IPS-NIHi11 (cell line): ENCODE measurements at regions not wholly inside any gene's neighbourhood (a gene's known extent, or its start where the extent isn't known, plus 50 kb on each side); places are given as distances from the start of the nearest gene placed in this dataset.
A peak's percentile ranks its signal among the peaks of the same experiment; 100 is the strongest.

ENCODE experiments used
- DNase-seq: peaks from one replicate; pipeline ENCODE4 v3.0.0; 2012; ENCODE audit warnings: mixed read lengths, low spot score

DNA sequence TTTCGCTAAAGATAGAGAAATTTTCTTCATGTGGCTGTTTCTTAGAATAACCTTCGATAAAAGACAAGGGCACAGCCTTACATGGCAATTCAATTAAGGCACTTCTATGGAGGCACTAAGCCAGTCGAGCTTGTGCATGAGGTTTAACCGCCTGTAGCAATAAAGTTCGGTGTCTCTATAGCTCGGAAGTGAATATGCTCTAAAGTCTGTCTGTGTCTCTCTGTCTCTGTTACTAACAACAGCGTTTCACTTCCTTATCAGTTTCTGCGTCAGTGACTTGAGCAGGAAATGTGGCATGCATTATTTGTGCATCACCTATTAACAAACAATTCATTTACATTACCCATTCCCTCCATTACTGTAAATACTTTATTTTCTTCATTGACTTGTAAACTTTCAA lies 365.1 kb upstream of the NETO1 start:
- DNase-seq: no peak

DNA sequence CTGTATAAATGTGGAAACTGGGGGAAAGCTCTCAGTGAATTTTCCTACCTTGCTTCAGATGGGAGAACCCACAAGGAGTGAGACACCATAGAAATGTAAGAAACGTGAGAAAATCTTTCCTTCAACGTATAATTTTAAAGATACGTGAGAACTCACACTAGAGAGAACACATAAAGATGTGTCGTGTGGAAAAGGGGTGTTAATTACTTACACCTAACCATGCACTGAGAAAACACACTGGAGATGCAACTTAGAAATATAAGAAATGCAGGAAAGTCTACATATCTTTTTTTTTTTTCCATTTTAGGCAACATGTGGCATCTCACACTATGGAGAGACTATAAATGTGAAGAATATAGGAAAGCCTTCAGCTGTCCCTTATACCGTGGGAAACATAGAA lies 352.9 kb upstream of the NETO1 start:
- DNase-seq: no peak

DNA sequence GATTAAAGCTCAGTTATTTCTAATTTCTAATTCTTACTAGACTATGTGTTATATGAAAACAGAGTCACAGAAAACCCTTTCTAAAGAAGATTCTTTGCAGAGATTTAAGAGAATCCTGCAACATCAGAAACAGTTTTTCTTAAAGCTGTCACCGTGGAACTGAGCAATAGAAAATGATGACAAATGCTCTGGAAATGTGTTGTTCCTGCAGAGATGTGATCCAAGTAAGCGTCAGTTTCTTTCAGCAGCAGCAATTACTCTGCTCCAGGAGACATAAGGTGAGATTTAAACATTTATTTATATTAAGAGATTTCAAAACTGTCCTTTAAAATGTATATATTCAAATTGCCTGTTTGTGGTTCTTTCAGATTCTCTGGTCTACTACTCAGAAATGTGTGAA lies 350.5 kb upstream of the NETO1 start:
- DNase-seq: no peak

DNA sequence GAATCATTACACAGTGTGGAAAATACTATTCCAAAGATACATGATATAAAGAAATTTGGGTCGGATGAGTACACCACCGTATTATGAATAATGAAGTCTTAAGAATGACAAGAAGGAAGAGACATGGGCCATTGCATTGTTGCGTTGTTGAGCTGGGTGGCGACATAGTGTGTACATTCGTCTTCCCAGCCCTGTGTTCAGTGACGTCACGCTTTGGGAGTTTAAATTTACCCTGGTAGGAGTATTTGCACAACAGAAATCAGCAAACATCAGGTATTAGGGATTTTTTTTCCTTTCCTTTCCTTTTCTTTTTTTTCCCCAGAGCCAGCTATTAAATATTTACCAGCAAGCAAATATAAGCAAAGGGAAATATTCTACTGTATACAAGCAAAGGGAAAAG lies 347.2 kb upstream of the NETO1 start:
- no peak for DNase-seq

DNA sequence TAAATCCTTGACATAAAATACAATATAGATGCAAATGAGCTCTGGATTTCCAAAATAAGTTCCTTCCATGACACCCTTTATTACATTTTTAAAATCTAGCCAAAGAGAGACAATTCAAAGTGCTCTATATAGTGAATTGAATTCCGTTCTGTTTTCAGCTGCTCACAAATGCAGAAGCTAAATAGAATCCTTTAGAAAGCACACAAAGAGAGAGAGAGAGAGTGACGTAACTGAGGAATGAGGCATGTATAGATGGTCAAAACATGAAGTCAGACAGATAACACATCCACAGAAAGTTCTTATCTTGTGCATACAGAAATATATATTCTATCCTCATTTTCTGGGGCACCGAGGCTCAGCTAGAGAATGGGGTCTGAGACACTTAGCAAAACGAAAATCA lies 344.7 kb upstream of the NETO1 start:
- no peak for DNase-seq

DNA sequence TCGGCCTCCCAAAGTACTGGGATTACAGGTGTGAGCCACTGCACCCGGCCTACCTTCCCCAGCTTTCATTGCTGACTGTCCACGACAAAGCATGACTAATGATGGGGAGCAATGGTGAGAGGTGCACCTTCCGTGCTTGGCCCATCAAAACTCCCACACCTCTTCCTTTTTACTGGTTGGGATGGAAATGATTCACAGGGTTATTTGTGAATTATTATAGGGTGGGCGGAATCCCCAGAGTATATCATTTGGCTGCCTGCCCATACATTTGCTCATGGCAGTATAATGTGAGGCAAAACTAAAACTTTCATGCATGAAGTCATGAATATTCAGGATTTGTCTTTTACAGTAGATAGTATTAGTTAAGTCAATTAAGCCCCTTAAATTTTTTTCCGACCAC lies 334.2 kb upstream of the NETO1 start:
- DNase-seq: no peak

DNA sequence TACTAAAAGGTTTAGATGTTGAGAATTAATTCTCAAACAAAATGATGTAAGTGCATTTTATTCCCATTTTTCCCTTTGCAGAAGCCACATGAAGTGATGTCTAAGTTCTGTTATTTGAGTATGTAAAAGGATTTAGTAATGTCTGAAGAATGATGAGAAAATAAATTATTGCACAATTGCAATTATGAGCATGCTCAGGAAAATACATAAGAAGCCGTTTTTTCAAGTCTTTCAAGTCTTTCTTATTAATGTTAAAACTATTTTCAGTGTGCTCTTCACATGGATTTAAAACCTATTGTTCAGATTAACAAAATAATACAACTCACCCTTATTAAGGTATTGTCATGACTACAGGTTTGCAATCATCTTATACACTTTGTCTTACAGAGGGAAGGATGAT lies 331.4 kb upstream of the NETO1 start:
- DNase-seq: no peak

DNA sequence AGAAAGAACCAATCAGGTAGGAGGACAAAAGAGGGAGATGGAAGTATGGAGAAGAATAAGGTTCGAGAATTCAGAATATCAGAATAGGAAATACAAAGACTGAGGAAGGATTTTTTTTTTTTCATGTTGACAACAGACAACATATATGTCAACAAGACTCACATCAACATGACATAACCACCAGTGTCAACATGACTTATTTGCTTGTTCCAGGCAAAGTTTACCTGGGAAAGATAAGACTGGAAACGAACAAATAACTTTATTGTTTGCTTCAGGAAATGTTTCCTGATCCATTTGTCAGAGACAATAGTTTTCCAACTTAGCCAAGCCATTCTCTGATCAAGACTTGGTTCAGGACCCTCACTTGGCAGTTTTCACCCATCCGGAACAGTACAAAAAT lies 321.9 kb upstream of the NETO1 start:
- no peak for DNase-seq

DNA sequence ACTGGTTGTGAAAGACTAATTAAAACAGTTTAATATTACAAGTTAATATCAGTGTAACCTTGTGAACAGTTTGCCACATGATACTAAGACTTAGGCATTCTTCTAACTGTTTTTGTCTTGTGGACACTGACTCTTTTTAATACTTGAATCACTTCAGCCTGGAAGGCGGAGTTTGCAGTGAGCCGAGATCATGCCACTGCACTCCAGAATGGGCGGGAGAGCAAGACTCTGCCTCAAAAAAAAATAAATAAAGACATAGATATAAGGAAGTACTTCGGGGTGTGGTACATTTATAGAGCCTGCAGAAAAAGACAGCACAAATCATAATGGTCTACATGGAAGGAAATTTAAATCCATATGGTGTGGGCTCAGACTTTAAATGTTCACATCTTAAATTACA lies 300.4 kb upstream of the NETO1 start:
- DNase-seq: no peak

DNA sequence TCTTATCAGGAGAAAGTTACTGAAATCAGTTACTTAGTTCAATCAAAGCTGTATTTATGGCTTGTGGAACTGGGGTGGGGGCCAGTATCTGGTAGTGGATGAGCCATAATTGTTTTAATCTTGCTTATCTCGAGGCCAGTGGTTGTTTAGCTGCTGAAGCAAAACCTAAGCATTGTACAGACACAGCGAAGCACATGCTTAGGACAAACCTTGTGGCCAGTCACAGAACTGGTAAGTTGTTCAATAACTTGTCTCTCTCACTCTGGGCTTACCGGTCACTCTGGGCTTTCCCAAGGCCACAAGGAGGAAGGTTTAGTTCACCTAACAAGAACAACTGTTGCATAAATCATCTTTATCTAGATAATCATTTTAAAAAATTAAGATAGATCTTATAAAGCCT lies 296.6 kb upstream of the NETO1 start:
- no peak for DNase-seq

DNA sequence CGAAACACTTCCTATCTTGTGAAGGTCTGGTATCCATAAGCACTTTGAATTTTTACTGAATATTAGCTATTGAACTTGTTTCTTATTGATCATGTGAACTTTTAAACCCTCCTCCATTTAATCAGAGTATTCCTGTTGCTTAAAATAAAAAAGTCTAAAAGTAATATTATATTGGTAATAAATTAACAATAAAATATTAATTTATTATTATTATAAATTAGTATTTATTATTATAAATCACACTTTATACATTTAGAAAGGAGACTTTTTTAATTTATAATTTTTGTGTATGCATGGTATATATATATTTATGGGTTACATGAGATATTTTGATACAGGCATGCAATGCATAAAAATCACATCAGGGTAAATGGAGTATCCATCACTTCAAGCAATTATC lies 295.4 kb upstream of the NETO1 start:
- DNase-seq: no peak

DNA sequence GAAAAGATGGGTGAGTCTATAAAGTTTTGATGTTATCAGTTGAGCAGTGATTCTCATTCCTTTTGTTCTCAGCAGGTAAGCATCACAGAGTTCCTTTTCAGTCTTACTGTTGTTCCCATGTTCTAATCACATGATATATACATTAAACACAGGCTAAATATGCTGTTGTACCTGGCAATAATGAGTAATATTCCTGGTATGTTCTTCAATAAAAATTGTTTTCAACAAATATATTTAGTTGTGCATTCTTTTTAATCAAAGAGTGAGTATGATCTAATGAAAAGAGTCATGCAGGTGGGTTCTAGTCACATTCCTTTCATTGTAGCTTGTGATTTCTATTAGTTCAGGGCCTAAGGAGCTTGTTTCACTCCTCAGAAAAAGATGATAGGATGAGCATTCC lies 288.3 kb upstream of the NETO1 start:
- no peak for DNase-seq

DNA sequence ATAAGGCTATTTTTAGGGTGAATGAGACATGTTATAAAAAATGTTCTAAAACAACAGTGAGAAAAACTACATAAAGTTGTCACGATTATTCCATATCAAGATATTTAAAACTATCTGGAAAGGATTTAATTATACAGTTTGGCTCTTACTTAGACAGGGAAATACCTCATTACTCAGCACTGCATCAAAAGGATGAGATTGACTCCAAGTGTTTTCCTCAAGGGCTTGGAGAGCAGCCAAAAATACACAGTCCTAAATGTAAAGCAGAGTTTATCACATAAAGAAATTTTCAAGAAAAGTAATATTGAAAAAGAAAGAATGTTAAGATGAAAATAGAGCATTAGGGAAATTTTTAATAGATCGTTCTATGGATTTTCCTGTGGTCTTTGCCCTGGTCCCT lies 285.5 kb upstream of the NETO1 start:
- DNase-seq: no peak

DNA sequence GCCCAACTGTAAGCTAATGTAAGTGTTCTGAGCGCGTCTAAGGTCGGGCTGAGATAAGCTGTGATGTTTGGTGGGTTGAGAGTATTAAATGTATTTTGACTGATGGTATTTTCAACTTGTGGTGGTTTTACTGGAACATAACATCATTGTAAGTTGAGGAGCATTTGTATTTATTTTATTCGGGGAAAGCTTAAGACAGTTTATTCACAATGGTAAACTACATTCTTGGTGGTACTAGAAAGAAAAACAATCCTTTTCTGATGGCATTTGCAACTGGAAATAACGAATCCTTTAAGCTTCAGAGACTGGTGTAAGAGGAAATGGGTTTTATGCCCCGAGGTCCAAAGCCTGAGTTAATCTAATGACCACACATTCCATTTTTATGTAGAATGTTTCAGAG lies 283.3 kb upstream of the NETO1 start:
- no peak for DNase-seq

DNA sequence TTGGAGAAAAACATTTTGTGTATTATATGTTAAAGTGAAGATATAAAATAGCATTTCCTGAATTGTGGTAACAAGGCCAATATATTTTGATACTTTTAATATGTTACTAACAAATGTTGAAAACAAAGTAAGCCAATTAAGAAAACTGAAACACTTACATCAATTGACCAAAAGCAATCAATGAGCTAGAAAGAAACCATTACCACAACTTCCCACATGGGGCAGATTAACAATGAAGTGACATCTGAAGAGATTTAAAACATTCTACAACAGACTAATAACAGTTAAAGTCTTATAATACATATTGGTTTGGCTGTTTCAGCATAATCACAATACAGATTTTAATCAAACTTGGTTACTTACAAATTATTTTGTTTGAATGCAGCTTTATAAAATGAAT lies 282.4 kb upstream of the NETO1 start:
- peak; percentile 7 for DNase-seq

DNA sequence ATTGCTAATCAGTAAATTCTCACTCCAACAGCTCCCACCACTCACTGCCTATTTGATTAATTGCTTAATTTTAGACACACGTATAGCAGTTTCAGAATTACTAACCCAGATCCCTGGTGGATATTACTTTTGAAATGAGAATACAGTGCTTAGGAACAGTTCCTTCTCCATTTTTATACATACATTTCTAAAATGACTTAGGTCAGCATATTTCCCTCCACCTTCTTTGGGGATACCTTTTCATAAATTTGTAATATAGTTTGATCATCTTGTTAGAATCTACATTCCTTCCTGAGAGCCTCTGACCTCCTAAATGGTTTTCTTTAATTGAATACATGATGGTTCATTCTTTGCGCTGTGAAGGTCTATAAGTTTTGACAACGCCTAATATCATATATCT lies 279.8 kb upstream of the NETO1 start:
- DNase-seq: no peak

DNA sequence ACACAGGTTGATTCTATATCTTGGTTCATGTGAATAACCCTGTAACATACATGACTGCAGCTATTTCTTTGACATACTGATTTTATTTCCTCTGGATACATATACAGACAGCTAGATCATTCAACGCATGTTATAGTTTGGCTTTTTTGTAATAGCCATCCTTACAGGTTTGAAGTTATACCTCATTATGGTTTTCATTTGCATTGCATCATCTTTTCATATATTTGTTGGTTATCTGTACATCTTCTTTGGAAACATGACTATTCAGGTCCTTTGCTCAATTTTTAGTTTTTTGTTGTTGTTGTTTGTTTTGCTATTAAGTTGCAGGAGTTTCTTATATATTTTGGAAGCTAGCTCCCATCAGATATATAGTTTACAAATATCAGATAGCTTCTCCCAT lies 276.2 kb upstream of the NETO1 start:
- DNase-seq: no peak

DNA sequence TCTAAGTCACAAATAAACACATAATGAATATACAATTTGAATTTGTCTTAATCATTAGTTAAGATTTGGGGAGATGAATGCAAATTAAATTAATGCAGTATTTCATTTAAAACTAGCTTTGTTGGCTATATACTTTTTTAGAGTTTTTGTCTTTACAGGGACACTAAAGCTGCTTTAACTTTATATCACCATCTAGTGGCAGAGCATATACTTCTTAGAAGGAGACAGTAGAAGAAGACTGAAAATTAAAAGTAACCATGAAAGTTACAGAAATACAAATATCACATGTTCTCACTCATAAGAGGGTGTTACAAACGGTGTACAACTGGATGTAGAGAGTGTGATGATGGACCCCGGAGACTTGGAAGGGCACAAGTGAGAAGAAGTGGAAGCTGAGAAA lies 268.3 kb upstream of the NETO1 start:
- peak; percentile 7 for DNase-seq

DNA sequence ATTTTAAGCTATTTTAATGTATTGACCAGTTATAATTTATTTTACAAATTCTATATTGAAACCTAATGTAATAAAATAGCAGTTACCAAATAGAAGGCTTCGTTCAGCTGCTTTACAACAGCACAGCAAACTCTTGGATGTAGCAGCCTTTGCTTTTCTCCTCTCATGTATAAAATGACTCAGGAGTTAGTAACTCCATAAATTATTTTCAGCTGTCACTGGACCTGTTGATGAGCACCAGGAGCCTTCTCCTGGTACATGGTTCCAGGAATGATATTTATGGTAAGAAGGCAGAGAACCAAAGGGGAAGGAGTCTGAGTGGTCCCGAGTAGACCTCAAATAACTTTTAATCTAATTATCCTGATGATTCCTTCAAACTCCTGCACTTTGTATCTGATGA lies 256.4 kb upstream of the NETO1 start:
- no peak for DNase-seq

DNA sequence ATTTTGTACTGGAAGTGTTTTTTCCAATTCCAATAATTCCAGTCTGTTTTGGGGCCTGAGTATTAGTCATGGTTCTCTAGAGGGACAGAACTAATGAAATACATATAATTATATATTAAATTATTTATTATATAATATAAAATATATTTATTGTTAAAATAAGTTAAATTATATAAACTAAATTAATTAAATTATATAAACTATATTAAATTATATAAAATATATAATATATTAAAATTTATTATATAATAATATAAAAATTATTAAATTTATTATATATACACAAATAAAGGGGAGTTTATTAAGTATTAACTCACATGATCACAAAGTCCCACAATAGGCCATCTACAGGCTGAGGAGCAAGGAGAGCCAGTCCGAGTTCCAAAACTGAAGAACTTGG lies 253.4 kb upstream of the NETO1 start:
- DNase-seq: no peak

DNA sequence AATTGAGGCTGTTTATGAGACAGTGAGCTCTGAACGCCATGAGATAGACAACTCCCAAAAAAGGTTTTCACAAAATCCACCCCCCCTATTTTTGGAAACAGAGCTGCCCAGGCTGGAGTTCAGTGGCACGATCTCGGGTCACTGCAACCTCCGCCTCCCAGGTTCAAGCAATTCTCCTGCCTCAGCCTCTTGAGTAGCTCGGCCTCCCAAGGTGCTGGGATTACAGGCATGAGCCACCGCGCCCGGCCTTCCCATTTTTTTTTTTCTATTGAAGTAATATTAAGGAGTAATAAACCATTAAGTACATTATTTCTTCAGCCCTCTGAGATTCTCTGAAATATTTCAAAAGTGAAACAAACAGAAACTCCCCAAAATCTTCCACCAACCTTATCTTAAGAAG lies 252.8 kb upstream of the NETO1 start:
- no peak for DNase-seq

DNA sequence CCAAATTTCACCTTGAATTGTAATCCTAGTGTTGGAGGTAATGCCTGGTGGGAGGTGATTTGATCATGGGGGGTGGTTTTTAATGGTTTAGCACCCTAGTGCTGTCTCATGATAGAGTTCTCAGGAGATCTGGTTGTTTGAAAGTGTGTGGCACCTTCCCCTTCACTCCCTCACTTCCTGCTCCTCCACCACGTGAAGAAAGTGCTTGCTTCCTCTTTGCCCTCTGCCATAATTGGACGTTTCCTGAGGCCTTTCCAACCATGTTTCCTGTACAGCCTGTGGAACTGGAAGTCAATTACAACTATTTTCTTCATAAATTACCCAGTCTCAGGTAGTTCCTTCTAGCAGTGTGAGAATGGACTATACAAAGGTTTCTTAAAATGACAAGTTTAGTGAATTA lies 251.8 kb upstream of the NETO1 start:
- DNase-seq: no peak

DNA sequence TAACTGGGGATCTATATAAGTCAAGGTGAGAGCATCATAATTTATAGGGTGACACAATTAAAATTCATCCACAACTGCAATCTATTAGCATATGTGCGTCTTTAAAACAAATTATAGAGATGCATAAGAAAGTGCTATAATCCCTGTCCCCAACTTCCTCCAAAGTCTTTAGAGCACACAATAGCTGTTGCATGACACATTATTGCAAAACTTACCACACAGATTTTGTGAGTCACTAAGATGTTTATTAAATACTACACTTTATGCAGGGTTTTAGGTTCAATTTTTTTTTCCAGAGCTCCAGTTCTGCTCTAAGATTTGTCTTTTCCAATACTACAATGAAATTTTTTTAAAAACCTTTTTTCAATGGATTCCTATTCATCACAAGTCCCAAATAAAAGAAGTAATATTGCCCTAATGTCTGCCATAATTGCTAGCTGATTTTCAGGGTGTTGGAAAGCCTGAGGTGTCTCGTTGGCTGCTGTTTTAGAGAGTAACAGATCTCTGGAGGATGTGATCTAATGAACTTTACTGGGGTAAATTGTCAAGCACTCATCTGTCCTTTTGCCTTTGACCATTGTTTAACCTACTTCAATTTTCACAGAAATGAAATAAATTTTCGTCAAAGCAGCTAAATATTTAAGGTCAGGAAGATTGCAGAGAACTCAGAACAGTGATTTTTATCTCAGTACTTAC lies 250.5 kb upstream of the NETO1 start:
- DNase-seq: no peak

DNA sequence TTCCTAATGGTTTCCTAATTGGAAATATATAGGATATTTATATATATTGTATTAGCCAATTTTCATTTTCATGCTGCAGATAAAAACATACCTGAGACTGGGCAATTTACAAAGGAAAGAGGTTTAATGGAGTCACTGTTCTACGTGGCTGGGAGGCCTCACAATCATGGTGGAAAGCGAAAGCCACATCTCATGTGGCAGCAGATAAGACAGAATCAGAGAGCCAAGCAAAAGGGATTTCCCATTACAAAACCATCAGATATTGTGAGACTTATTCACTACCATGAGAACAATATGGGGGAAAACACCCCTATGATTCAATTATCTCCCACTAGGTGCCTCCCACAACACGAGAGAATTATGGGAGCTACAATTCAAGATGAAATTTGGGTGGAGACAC lies 242.5 kb upstream of the NETO1 start:
- DNase-seq: no peak

DNA sequence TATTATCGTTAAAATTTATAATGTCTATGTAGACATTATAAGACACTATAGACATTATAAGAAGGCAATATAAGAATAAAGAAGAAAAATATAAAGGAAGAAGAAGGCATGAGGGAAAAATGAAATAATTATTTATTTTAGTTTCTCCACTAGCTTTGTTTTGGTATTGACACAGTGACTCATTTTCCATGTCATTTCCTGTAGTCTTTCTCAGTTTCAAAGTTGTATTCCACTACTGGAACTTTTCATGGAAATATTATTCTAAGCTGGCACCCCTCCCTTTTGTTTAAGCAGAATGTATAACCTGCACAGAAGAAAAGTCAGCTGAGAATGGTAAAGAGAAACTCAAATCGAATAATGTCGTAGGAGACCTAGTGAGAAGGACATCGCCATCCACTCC lies 234.2 kb upstream of the NETO1 start:
- no peak for DNase-seq
